Activated T-cell treated with anti-CD3 and anti-CD28 coated beads, Interleukin-2, amount 50 U/mL, for 24 hours (primary cell): ENCODE measurements at regions not wholly inside any gene's neighbourhood (a gene's known extent, or its start where the extent isn't known, plus 50 kb on each side); places are given as distances from the start of the nearest gene placed in this dataset.
"Not testable (repeated sequence)": the region's sequence is repeated elsewhere in the genome, so short reads cannot be mapped to it uniquely, and the experiment has no call there.

ENCODE experiments used
- DNase-seq: peaks from one replicate; pipeline ENCODE4 v3.0.0-alpha.2; 2020
- H3K27ac Mint-ChIP-seq: 2 replicates; pipeline ENCODE4 v1.8.0; 2020; ENCODE audit warnings: mild to moderate bottlenecking, mixed read lengths
- H3K27me3 Mint-ChIP-seq: 2 replicates; pipeline ENCODE4 v1.8.0; 2020; ENCODE audit warnings: mixed read lengths
- H3K36me3 Mint-ChIP-seq: 2 replicates; pipeline ENCODE4 v1.8.0; 2020; ENCODE audit warnings: low read depth, mixed read lengths
- H3K4me1 Mint-ChIP-seq: 2 replicates; pipeline ENCODE4 v1.8.0; 2020; ENCODE audit warnings: low read depth, mixed read lengths
- H3K4me3 Mint-ChIP-seq: 2 replicates; pipeline ENCODE4 v1.8.0; 2020; ENCODE audit warnings: mild to moderate bottlenecking, moderate library complexity, mixed read lengths
- H3K9me3 Mint-ChIP-seq: 2 replicates; pipeline ENCODE4 v1.8.0; 2020; ENCODE audit warnings: mixed read lengths

- H3K4me3 Mint-ChIP-seq: no peak overlapping the region
- H3K4me1 Mint-ChIP-seq: peaks cover 65% of the 10 kb centered on the region
- H3K27ac Mint-ChIP-seq: no peak overlapping the region
- no peak for DNase-seq
- peaks cover 14% of the 10 kb centered on the region for H3K9me3 Mint-ChIP-seq
- H3K36me3 Mint-ChIP-seq: peaks cover 8% of the 10 kb centered on the region
- H3K27me3 Mint-ChIP-seq: no peaks in the 10 kb centered on the region
Measured at GRCh38 chr3:56931836-56932235, 128.6 kb upstream of the SPATA12 start.

DNA sequence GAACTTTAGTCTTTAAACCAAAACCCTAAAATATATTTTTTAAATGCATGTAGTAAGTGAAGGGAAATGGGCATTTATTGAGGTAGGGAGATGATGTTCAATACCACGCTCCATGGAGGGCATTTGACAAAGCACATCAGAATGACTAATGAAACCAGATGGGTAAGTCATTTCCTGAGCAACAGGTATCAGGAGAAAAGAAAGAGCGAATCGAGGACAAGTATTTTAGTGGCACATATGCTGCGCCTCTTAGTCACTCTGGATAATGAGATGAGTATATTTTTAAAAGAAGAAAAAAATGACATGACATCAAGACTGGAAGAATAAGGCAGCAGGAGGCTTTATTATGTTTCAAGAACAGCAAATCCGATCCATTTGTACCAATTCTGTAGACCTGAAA, 129.0 kb upstream of the ARHGEF3 start:
- no peak for DNase-seq
- Mint-ChIP-seq H3K4me1 (peaks cover 76% of the 10 kb centered on the region), H3K27ac (peak overlapping the region; percentile 89), H3K27me3 (no peaks in the 10 kb centered on the region), H3K4me3 (peak overlapping the region; percentile 50), H3K36me3 (peaks cover 8% of the 10 kb centered on the region), H3K9me3 (peaks cover 14% of the 10 kb centered on the region)

- Mint-ChIP-seq H3K4me1 (peaks cover 79% of the 10 kb centered on the region), H3K27me3 (no peaks in the 10 kb centered on the region), H3K27ac (peak overlapping the region; percentile 89), H3K9me3 (peaks cover 14% of the 10 kb centered on the region), H3K36me3 (peaks cover 8% of the 10 kb centered on the region), H3K4me3 (no peak overlapping the region)
- DNase-seq: no peak
Measured at GRCh38 chr3:56929809-56930615, 128.3 kb upstream of the ARHGEF3 start.

- H3K9me3 Mint-ChIP-seq: peaks cover 8% of the 10 kb centered on the region
- H3K36me3 Mint-ChIP-seq: peaks cover 5% of the 10 kb centered on the region
- H3K4me1 Mint-ChIP-seq: peaks cover 89% of the 10 kb centered on the region
- no peak overlapping the region for H3K27ac Mint-ChIP-seq
- DNase-seq: no peak
- no peak overlapping the region for H3K4me3 Mint-ChIP-seq
- no peaks in the 10 kb centered on the region for H3K27me3 Mint-ChIP-seq
Measured at GRCh38 chr3:56928379-56929068, 126.8 kb upstream of the ARHGEF3 start.

GRCh38 chr3:56927855-56928254, 126.1 kb upstream of the ARHGEF3 start:
- Mint-ChIP-seq H3K4me3 (no peak overlapping the region), H3K27me3 (no peaks in the 10 kb centered on the region), H3K36me3 (peaks cover 2% of the 10 kb centered on the region), H3K27ac (no peak overlapping the region), H3K9me3 (peaks cover 3% of the 10 kb centered on the region), H3K4me1 (peaks cover 92% of the 10 kb centered on the region)
- no peak for DNase-seq

GRCh38 chr3:56926947-56927282, 125.2 kb upstream of the ARHGEF3 start:
- no peak for DNase-seq
- Mint-ChIP-seq H3K27me3 (no peaks in the 10 kb centered on the region), H3K9me3 (no peaks in the 10 kb centered on the region), H3K36me3 (no peaks in the 10 kb centered on the region), H3K4me1 (peaks cover 94% of the 10 kb centered on the region), H3K27ac (no peak overlapping the region), H3K4me3 (no peak overlapping the region)

DNA sequence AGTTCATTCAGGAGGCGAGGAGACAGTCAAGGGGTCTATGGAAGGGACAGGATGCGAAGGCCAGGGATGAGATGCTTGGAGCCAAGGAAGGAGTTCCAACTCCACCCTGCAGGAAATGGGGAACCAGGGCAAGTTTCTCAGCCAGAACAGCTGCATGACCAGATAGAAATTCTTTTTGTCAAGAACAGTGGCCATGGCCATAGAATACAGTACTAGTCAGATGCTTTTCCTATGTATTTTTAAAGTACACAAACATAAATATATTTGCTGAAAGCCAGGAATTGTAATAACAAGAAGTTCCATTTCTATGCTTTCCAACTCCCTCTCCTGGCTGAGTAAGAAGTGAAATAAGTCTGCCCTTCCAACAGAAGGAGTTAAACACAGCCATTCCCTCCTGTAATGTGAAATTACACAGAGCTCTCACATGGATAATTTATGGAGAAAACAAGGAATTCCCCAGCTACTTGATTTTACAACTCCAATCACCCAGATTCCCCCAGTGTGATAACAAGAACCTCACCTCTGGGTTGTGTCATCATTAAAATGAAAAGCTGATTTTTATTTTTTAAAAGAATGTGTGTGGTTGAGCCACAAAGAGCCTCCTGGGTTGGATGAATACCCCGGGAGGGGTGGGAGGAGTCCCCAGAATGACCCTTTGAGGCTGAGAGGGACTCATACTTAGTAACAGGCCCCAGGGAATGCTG, 124.6 kb upstream of the ARHGEF3 start:
- Mint-ChIP-seq H3K4me3 (no peak overlapping the region), H3K27me3 (no peaks in the 10 kb centered on the region), H3K9me3 (no peaks in the 10 kb centered on the region), H3K4me1 (peaks cover 95% of the 10 kb centered on the region), H3K36me3 (no peaks in the 10 kb centered on the region), H3K27ac (no peak overlapping the region)
- no peak for DNase-seq

- H3K27ac Mint-ChIP-seq, H3K9me3 Mint-ChIP-seq, H3K27me3 Mint-ChIP-seq, DNase-seq, H3K4me3 Mint-ChIP-seq, H3K36me3 Mint-ChIP-seq: not testable (repeated sequence)
- peaks cover 88% of the 10 kb centered on the region for H3K4me1 Mint-ChIP-seq
Measured at GRCh38 chr3:56924700-56925099, 123.0 kb upstream of the ARHGEF3 start.

- Mint-ChIP-seq H3K9me3 (no peaks in the 10 kb centered on the region), H3K27me3 (no peaks in the 10 kb centered on the region), H3K4me3 (peak overlapping the region; percentile 10), H3K27ac (peak overlapping the region; percentile 88), H3K36me3 (no peaks in the 10 kb centered on the region), H3K4me1 (peaks cover 88% of the 10 kb centered on the region)
- DNase-seq: no peak
Measured at GRCh38 chr3:56923526-56924224, 121.9 kb upstream of the ARHGEF3 start.

- H3K36me3 Mint-ChIP-seq: no peaks in the 10 kb centered on the region
- no peak for DNase-seq
- peak overlapping the region; percentile 93 for H3K27ac Mint-ChIP-seq
- H3K9me3 Mint-ChIP-seq: no peaks in the 10 kb centered on the region
- H3K4me1 Mint-ChIP-seq: peaks cover 91% of the 10 kb centered on the region
- peak overlapping the region; percentile 74 for H3K4me3 Mint-ChIP-seq
- no peaks in the 10 kb centered on the region for H3K27me3 Mint-ChIP-seq
Measured at GRCh38 chr3:56921573-56922453, 120.1 kb upstream of the ARHGEF3 start.

- no peak overlapping the region for H3K4me3 Mint-ChIP-seq
- H3K27ac Mint-ChIP-seq: peak overlapping the region; percentile 33
- DNase-seq: no peak
- H3K4me1 Mint-ChIP-seq: peaks cover 91% of the 10 kb centered on the region
- no peaks in the 10 kb centered on the region for H3K9me3 Mint-ChIP-seq
- peaks cover 5% of the 10 kb centered on the region for H3K36me3 Mint-ChIP-seq
- H3K27me3 Mint-ChIP-seq: no peaks in the 10 kb centered on the region
Measured at GRCh38 chr3:56919797-56920195, 118.0 kb upstream of the ARHGEF3 start.

DNA sequence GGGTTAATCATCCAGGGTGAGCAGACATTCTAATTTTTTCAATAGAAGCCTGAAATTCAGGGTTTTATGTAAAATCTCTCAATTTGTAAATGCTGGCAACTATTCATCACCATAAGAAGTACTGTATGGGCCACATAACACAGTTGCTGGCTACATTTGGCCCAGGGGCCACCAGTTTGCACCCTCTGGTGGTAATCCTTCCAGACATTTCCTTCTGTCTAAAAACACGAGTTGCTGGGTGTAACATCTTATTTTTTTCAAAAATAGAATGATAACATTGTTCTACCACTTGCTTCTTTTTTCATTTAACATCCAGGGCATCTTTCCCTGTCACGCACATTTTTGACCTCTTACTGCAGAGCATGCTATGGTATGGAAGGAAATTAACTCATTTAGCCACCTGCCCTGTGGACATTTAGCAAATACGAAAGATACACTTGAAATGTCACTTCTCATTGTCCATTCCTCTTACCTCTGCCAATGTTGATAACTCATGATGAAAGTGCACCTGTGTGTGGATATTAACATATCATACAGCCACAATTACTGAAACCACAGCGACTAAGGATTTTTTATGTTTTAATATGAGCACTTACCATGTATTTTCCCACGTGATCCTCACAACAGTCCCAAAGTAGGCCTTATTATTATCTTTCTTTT, 117.5 kb upstream of the ARHGEF3 start:
- H3K4me3 Mint-ChIP-seq: peak overlapping the region; percentile 79
- no peaks in the 10 kb centered on the region for H3K27me3 Mint-ChIP-seq
- H3K36me3 Mint-ChIP-seq: peaks cover 5% of the 10 kb centered on the region
- no peak for DNase-seq
- H3K27ac Mint-ChIP-seq: peak overlapping the region; percentile 95
- H3K4me1 Mint-ChIP-seq: peaks cover 91% of the 10 kb centered on the region
- no peaks in the 10 kb centered on the region for H3K9me3 Mint-ChIP-seq

DNA sequence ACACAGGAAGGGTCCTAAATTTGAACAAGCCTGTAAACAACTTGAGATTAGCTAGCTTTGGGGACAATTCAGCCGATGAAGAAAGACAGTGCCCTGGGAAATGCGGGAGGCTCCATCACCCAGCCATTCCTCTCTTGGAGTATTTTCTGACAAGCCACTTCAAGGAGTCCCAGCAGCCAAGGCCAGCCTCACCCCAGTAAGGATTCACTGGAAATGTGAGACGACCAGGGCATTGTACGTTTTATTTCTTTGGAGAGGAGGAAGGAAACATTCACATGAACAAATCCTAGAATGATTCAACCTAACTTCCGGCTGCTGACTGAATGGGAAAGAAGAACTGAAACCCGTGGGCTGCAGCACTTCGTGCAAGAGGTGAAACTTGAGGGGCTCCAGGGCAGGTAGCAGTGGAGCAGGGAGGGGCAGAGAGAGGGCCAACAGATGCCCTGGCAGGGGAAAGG, 116.4 kb upstream of the ARHGEF3 start:
- H3K27ac Mint-ChIP-seq: peak overlapping the region; percentile 95
- DNase-seq: peak; percentile 72
- peak overlapping the region; percentile 79 for H3K4me3 Mint-ChIP-seq
- no peaks in the 10 kb centered on the region for H3K27me3 Mint-ChIP-seq
- peaks cover 92% of the 10 kb centered on the region for H3K4me1 Mint-ChIP-seq
- peaks cover 5% of the 10 kb centered on the region for H3K36me3 Mint-ChIP-seq
- H3K9me3 Mint-ChIP-seq: no peaks in the 10 kb centered on the region
